ENCODE measurements at regions not wholly inside any gene's neighbourhood (a gene's known extent, or its start where the extent isn't known, plus 50 kb on each side); places are given as distances from the start of the nearest gene placed in this dataset.

- TF ChIP-seq CTCF (IDR thresholded peaks at IDR 0.05; ENCODE audit: low read depth, low read length), result no peak
- TF ChIP-seq EZH2phosphoT487 (IDR thresholded peaks at IDR 0.05; ENCODE audit: low read depth), result no peak
Observed at GRCh38 chr13:106140476-106140875, 395.0 kb downstream of the EFNB2 start.

Data from OCI-LY3 (cell line).